GM23338 (cell line): ENCODE measurements at regions not wholly inside any gene's neighbourhood (a gene's known extent, or its start where the extent isn't known, plus 50 kb on each side); places are given as distances from the start of the nearest gene placed in this dataset.

ENCODE experiments used
- ATAC-seq: fragments of 200-7000 bp; cut with Tn5 transposase; 3 replicates; pipeline ENCODE4 v1.9.1; 2020
- DNase-seq: peaks from one replicate; pipeline ENCODE4 v3.0.0-alpha.2; 2015; ENCODE audit warnings: low spot score
- H2AFZ ChIP-seq: fragments of 200-600 bp; sonication (generic); 2 replicates; pipeline ENCODE4 v1.8.0; 2016; ENCODE audit warnings: antibody characterized with exemption, mild to moderate bottlenecking, moderate library complexity
- H3F3A ChIP-seq: fragments of 200-600 bp; sonication (generic); replicated peaks from 2 replicates; pipeline ENCODE4 v1.8.0; 2017; ENCODE audit warnings: antibody characterized with exemption, mixed run types, low read depth
- H3K27ac ChIP-seq: fragments of 200-600 bp; sonication (generic); 2 replicates; pipeline ENCODE4 v1.6.1; 2016; ENCODE audit warnings: low read depth
- H3K27me3 ChIP-seq: fragments of 200-600 bp; sonication (generic); 2 replicates; pipeline ENCODE4 v1.8.0; 2016; ENCODE audit warnings: mild to moderate bottlenecking, mixed run types, moderate library complexity; ENCODE audit not compliant: insufficient read depth
- H3K36me3 ChIP-seq: fragments of 200-600 bp; sonication (generic); 2 replicates; pipeline ENCODE4 v1.8.0; 2016; ENCODE audit warnings: mild to moderate bottlenecking; ENCODE audit not compliant: insufficient read depth
- H3K4me1 ChIP-seq: fragments of 200-600 bp; sonication (generic); 2 replicates; pipeline ENCODE4 v1.8.0; 2016; ENCODE audit warnings: mild to moderate bottlenecking, moderate library complexity; ENCODE audit not compliant: insufficient read depth
- H3K4me2 ChIP-seq: fragments of 200-600 bp; sonication (generic); 2 replicates; pipeline ENCODE4 v1.7.1; 2017; ENCODE audit warnings: mixed run types
- H3K4me3 ChIP-seq: fragments of 200-600 bp; sonication (generic); 2 replicates; pipeline ENCODE4 v1.6.1; 2016; ENCODE audit warnings: mixed run types
- H3K79me2 ChIP-seq: fragments of 200-600 bp; sonication (generic); replicated peaks from 2 replicates; pipeline ENCODE4 v1.8.0; 2017; ENCODE audit warnings: mild to moderate bottlenecking; ENCODE audit not compliant: insufficient read depth
- H3K9me2 ChIP-seq: fragments of 200-600 bp; sonication (generic); 2 replicates; pipeline ENCODE4 v1.8.0; 2017; ENCODE audit not compliant: insufficient read depth
- H4K20me1 ChIP-seq: fragments of 200-600 bp; sonication (generic); replicated peaks from 2 replicates; pipeline ENCODE4 v1.8.0; 2017; ENCODE audit warnings: mild to moderate bottlenecking; ENCODE audit not compliant: insufficient read depth
- H3K27ac Mint-ChIP-seq: 2 replicates; pipeline ENCODE4 v1.8.0; 2020; ENCODE audit warnings: inconsistent platforms, mild to moderate bottlenecking, moderate library complexity, mixed read lengths
- H3K27me3 Mint-ChIP-seq: 3 replicates; pipeline ENCODE4 v1.8.0; 2022; ENCODE audit warnings: low read depth, mild to moderate bottlenecking, moderate library complexity, mixed read lengths, inconsistent platforms; ENCODE audit not compliant: insufficient read depth, poor library complexity
- H3K36me3 Mint-ChIP-seq: 3 replicates; pipeline ENCODE4 v1.8.0; 2021; ENCODE audit warnings: low read depth, mild to moderate bottlenecking, inconsistent platforms, moderate library complexity, mixed read lengths
- H3K4me1 Mint-ChIP-seq: 3 replicates; pipeline ENCODE4 v1.8.0; 2020; ENCODE audit warnings: mild to moderate bottlenecking, inconsistent platforms, mixed read lengths
- H3K4me3 Mint-ChIP-seq: 3 replicates; pipeline ENCODE4 v1.8.0; 2021; ENCODE audit warnings: moderate library complexity, mild to moderate bottlenecking, inconsistent platforms, mixed read lengths
- H3K9me3 Mint-ChIP-seq: 3 replicates; pipeline ENCODE4 v1.8.0; 2020; ENCODE audit warnings: moderate library complexity, mild to moderate bottlenecking, inconsistent platforms, mixed read lengths
- CREB1 ChIP-seq: fragments of 250-450 bp; sonication (Bioruptor Pico); IDR thresholded peaks from 2 replicates; pipeline ENCODE4 v1.5.0; 2020; ENCODE audit warnings: low read depth, mild to moderate bottlenecking, moderate library complexity
- EZH2 ChIP-seq: fragments of 200-600 bp; sonication (generic); IDR thresholded peaks from one replicate; pipeline ENCODE4 v1.8.0; 2017; ENCODE audit warnings: antibody characterized with exemption, mild to moderate bottlenecking, low read depth; ENCODE audit not compliant: unreplicated experiment
- EZH2phosphoT487 ChIP-seq: fragments of 200-600 bp; sonication (generic); IDR thresholded peaks from one replicate; pipeline ENCODE4 v1.8.1; 2018; ENCODE audit warnings: antibody characterized with exemption; ENCODE audit not compliant: unreplicated experiment
- JUNB ChIP-seq: IDR thresholded peaks from one replicate; pipeline ENCODE4 v1.6.1; 2016; ENCODE audit warnings: antibody characterized with exemption; ENCODE audit not compliant: unreplicated experiment
- NANOG ChIP-seq: IDR thresholded peaks from 2 replicates; pipeline ENCODE4 v1.6.1; 2016; ENCODE audit warnings: antibody characterized with exemption, borderline replicate concordance
- POLR2AphosphoS5 ChIP-seq: IDR thresholded peaks from 2 replicates; pipeline ENCODE4 v1.6.1; 2016; ENCODE audit warnings: antibody characterized with exemption, low read depth
- STAT1 ChIP-seq: IDR thresholded peaks from one replicate; pipeline ENCODE4 v1.6.1; 2016; ENCODE audit warnings: antibody characterized with exemption; ENCODE audit not compliant: unreplicated experiment
- ZNF114 ChIP-seq: fragments of 250-450 bp; sonication (Bioruptor Pico); IDR thresholded peaks from 2 replicates; pipeline ENCODE4 v1.5.0; 2020; ENCODE audit warnings: mild to moderate bottlenecking, moderate library complexity
- ZNF331 ChIP-seq: fragments of 250-450 bp; sonication (Bioruptor Pico); IDR thresholded peaks from 2 replicates; pipeline ENCODE4 v1.5.0; 2020; ENCODE audit warnings: low read depth, mild to moderate bottlenecking, moderate library complexity
- TF ChIP-seq, protein P1 (sequence below): IDR thresholded peaks from 2 replicates; pipeline ENCODE4 v1.6.1; 2016; ENCODE audit warnings: antibody characterized with exemption
- TF ChIP-seq, protein P2 (sequence below): IDR thresholded peaks from one replicate; pipeline ENCODE4 v1.6.1; 2018; ENCODE audit warnings: antibody characterized with exemption; ENCODE audit not compliant: unreplicated experiment
- TF ChIP-seq, protein P3 (sequence below): fragments of 250-450 bp; sonication (Bioruptor Pico); IDR thresholded peaks from 2 replicates; pipeline ENCODE4 v1.5.0; 2020; ENCODE audit warnings: mild to moderate bottlenecking, moderate library complexity
- TF ChIP-seq, protein P4 (sequence below), 2 experiments: fragments of 200-600 bp in 1 of 2; sonication (generic) in 1 of 2; conservative IDR thresholded peaks; 2 replicates each; pipeline versions ENCODE4 v1.5.1 to v1.6.1; 2016 to 2017; ENCODE audit warnings: antibody characterized with exemption in 2 of 2, low read depth in 2 of 2, mild to moderate bottlenecking in 2 of 2, moderate library complexity in 1 of 2

DNA sequence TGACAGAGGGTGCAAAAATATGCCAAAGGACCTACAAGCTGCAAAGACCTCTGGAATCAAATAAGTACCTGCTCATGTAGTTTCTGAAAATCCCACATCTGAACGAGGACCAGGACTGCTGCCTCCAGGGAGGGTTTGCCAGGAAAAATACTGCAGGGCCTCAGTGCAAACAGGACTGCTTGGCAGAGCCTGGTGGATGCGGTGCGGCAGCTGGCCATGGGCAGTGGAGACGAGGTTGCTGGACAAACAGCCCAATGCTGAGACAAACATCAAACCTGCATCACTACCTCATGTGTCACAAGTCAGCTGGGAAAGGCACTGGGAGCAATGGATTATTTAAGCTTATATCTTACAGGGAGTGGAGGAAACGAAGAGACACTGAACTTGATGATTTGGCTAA lies 238.8 kb downstream of the PAX1 start:
- H3K4me1 Mint-ChIP-seq: no peaks in the 10 kb centered on the region
- Histone ChIP-seq H3K4me2 (no peak overlapping the region), H3K9me2 (peaks cover 6% of the 10 kb centered on the region), H3K27me3 (no peaks in the 10 kb centered on the region), H3K4me1 (no peaks in the 10 kb centered on the region), H3K79me2 (no peaks in the 10 kb centered on the region), H3K27ac (no peak overlapping the region), H2AFZ (no peak overlapping the region), H3F3A (no peaks in the 10 kb centered on the region), H3K4me3 (no peak overlapping the region), H4K20me1 (no peaks in the 10 kb centered on the region), H3K36me3 (no peaks in the 10 kb centered on the region)
- TF ChIP-seq JUNB (no peak), EZH2phosphoT487 (no peak), CREB1 (no peak), STAT1 (no peak), NANOG (no peak), EZH2 (no peak), ZNF114 (CRISPR knock-in tag) (no peak), ZNF331 (CRISPR knock-in tag) (no peak), POLR2AphosphoS5 (no peak)
- TF ChIP-seq, protein P1, sequence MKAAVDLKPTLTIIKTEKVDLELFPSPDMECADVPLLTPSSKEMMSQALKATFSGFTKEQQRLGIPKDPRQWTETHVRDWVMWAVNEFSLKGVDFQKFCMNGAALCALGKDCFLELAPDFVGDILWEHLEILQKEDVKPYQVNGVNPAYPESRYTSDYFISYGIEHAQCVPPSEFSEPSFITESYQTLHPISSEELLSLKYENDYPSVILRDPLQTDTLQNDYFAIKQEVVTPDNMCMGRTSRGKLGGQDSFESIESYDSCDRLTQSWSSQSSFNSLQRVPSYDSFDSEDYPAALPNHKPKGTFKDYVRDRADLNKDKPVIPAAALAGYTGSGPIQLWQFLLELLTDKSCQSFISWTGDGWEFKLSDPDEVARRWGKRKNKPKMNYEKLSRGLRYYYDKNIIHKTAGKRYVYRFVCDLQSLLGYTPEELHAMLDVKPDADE: no peak
- TF ChIP-seq, protein P2, sequence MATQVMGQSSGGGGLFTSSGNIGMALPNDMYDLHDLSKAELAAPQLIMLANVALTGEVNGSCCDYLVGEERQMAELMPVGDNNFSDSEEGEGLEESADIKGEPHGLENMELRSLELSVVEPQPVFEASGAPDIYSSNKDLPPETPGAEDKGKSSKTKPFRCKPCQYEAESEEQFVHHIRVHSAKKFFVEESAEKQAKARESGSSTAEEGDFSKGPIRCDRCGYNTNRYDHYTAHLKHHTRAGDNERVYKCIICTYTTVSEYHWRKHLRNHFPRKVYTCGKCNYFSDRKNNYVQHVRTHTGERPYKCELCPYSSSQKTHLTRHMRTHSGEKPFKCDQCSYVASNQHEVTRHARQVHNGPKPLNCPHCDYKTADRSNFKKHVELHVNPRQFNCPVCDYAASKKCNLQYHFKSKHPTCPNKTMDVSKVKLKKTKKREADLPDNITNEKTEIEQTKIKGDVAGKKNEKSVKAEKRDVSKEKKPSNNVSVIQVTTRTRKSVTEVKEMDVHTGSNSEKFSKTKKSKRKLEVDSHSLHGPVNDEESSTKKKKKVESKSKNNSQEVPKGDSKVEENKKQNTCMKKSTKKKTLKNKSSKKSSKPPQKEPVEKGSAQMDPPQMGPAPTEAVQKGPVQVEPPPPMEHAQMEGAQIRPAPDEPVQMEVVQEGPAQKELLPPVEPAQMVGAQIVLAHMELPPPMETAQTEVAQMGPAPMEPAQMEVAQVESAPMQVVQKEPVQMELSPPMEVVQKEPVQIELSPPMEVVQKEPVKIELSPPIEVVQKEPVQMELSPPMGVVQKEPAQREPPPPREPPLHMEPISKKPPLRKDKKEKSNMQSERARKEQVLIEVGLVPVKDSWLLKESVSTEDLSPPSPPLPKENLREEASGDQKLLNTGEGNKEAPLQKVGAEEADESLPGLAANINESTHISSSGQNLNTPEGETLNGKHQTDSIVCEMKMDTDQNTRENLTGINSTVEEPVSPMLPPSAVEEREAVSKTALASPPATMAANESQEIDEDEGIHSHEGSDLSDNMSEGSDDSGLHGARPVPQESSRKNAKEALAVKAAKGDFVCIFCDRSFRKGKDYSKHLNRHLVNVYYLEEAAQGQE: no peak
- TF ChIP-seq, protein P3, sequence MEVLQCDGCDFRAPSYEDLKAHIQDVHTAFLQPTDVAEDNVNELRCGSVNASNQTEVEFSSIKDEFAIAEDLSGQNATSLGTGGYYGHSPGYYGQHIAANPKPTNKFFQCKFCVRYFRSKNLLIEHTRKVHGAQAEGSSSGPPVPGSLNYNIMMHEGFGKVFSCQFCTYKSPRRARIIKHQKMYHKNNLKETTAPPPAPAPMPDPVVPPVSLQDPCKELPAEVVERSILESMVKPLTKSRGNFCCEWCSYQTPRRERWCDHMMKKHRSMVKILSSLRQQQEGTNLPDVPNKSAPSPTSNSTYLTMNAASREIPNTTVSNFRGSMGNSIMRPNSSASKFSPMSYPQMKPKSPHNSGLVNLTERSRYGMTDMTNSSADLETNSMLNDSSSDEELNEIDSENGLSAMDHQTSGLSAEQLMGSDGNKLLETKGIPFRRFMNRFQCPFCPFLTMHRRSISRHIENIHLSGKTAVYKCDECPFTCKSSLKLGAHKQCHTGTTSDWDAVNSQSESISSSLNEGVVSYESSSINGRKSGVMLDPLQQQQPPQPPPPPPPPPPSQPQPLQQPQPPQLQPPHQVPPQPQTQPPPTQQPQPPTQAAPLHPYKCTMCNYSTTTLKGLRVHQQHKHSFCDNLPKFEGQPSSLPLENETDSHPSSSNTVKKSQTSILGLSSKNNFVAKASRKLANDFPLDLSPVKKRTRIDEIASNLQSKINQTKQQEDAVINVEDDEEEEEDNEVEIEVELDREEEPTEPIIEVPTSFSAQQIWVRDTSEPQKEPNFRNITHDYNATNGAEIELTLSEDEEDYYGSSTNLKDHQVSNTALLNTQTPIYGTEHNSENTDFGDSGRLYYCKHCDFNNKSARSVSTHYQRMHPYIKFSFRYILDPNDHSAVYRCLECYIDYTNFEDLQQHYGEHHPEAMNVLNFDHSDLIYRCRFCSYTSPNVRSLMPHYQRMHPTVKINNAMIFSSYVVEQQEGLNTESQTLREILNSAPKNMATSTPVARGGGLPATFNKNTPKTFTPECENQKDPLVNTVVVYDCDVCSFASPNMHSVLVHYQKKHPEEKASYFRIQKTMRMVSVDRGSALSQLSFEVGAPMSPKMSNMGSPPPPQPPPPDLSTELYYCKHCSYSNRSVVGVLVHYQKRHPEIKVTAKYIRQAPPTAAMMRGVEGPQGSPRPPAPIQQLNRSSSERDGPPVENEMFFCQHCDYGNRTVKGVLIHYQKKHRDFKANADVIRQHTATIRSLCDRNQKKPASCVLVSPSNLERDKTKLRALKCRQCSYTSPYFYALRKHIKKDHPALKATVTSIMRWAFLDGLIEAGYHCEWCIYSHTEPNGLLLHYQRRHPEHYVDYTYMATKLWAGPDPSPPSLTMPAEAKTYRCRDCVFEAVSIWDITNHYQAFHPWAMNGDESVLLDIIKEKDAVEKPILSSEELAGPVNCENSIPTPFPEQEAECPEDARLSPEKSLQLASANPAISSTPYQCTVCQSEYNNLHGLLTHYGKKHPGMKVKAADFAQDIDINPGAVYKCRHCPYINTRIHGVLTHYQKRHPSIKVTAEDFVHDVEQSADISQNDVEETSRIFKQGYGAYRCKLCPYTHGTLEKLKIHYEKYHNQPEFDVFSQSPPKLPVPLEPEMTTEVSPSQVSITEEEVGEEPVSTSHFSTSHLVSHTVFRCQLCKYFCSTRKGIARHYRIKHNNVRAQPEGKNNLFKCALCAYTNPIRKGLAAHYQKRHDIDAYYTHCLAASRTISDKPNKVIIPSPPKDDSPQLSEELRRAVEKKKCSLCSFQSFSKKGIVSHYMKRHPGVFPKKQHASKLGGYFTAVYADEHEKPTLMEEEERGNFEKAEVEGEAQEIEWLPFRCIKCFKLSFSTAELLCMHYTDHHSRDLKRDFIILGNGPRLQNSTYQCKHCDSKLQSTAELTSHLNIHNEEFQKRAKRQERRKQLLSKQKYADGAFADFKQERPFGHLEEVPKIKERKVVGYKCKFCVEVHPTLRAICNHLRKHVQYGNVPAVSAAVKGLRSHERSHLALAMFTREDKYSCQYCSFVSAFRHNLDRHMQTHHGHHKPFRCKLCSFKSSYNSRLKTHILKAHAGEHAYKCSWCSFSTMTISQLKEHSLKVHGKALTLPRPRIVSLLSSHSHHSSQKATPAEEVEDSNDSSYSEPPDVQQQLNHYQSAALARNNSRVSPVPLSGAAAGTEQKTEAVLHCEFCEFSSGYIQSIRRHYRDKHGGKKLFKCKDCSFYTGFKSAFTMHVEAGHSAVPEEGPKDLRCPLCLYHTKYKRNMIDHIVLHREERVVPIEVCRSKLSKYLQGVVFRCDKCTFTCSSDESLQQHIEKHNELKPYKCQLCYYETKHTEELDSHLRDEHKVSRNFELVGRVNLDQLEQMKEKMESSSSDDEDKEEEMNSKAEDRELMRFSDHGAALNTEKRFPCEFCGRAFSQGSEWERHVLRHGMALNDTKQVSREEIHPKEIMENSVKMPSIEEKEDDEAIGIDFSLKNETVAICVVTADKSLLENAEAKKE: no peak
- TF ChIP-seq, protein P4, sequence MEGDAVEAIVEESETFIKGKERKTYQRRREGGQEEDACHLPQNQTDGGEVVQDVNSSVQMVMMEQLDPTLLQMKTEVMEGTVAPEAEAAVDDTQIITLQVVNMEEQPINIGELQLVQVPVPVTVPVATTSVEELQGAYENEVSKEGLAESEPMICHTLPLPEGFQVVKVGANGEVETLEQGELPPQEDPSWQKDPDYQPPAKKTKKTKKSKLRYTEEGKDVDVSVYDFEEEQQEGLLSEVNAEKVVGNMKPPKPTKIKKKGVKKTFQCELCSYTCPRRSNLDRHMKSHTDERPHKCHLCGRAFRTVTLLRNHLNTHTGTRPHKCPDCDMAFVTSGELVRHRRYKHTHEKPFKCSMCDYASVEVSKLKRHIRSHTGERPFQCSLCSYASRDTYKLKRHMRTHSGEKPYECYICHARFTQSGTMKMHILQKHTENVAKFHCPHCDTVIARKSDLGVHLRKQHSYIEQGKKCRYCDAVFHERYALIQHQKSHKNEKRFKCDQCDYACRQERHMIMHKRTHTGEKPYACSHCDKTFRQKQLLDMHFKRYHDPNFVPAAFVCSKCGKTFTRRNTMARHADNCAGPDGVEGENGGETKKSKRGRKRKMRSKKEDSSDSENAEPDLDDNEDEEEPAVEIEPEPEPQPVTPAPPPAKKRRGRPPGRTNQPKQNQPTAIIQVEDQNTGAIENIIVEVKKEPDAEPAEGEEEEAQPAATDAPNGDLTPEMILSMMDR (conservative IDR thresholded peaks at IDR 0.05; ENCODE audit: low read depth in 2 of 2): no peak
- ATAC-seq: no peak
- no peaks in the 10 kb centered on the region for H3K9me3 Mint-ChIP-seq
- H3K4me3 Mint-ChIP-seq: no peak overlapping the region
- no peaks in the 10 kb centered on the region for H3K27me3 Mint-ChIP-seq
- peaks cover 2% of the 10 kb centered on the region; the same call in 2 of the 3 replicates for H3K36me3 Mint-ChIP-seq
- DNase-seq: no peak
- no peak overlapping the region for H3K27ac Mint-ChIP-seq
